Gastrocnemius medialis (tissue), 4 donors: ENCODE measurements at regions not wholly inside any gene's neighbourhood (a gene's known extent, or its start where the extent isn't known, plus 50 kb on each side); places are given as distances from the start of the nearest gene placed in this dataset.
"Not testable (repeated sequence)": the region's sequence is repeated elsewhere in the genome, so short reads cannot be mapped to it uniquely, and the experiment has no call there.

Experiments
- ATAC-seq, 2 donors: fragments of 150-250 bp; one replicate each; pipeline ENCODE4 v1.9.1; 2016
- DNase-seq, 2 donors: peaks; one replicate each; pipeline ENCODE4 v3.0.0-alpha.2; 2019
- H3K27ac ChIP-seq, 4 donors: fragments of 200-600 bp; sonication (generic); 1 replicate in 1 of 4; 2 replicates in 3 of 4; pipeline ENCODE4 v1.5.1; 2016 to 2018; ENCODE audit warnings: mild to moderate bottlenecking in 2 of 4, moderate library complexity in 1 of 4
- H3K27me3 ChIP-seq, 3 donors: fragments of 200-600 bp; sonication (generic) in 2 of 3; 1 replicate in 1 of 3; 2 replicates in 2 of 3; pipeline versions ENCODE4 v1.5.1 to v1.6.0; 2016 to 2019; ENCODE audit warnings: mild to moderate bottlenecking in 1 of 3, moderate library complexity in 1 of 3
- H3K36me3 ChIP-seq, 2 donors: fragments of 200-600 bp; sonication (generic) in 1 of 2; one replicate each; pipeline ENCODE4 v1.5.1; 2017 to 2018
- H3K4me1 ChIP-seq, 2 donors: fragments of 200-600 bp; sonication (generic) in 1 of 2; one replicate each; pipeline ENCODE4 v1.5.1; 2016 to 2017; ENCODE audit warnings: mild to moderate bottlenecking in 2 of 2
- H3K4me3 ChIP-seq, 4 donors: fragments of 200-600 bp; sonication (generic) in 3 of 4; 1 replicate in 1 of 4; 2 replicates in 3 of 4; pipeline ENCODE4 v1.5.1; 2016 to 2019; ENCODE audit warnings: mild to moderate bottlenecking in 2 of 4
- H3K9me3 ChIP-seq, 3 donors: fragments of 200-600 bp; sonication (generic) in 2 of 3; 1 replicate in 1 of 3; 2 replicates in 2 of 3; pipeline ENCODE4 v1.5.1; 2016 to 2019
- POLR2A ChIP-seq, 2 donors: fragments of 450-650 bp; IDR thresholded peaks; one replicate each; pipeline ENCODE4 v1.6.1; 2017; ENCODE audit warnings: antibody characterized with exemption in 2 of 2, mild to moderate bottlenecking in 2 of 2, moderate library complexity in 2 of 2
- in situ Hi-C, 4 donors: fragments of 200-750 bp; cut with MboI; loops; one replicate each; pipeline versions ENCODE4 v1.15.0 to v1.8.0; 2017; ENCODE audit warnings: low sequenced_read_pairs in 4 of 4
- intact Hi-C: fragments of 100-400 bp; cut with DNase I; formaldehyde crosslinking; loops from one replicate; pipeline ENCODE4 v1.15.1; 2023; ENCODE audit warnings: low total_unique reads
- TF ChIP-seq, protein P1 (sequence below), 5 experiments: fragments of 450-650 bp in 3 of 5; fragments of 200-600 bp in 2 of 5; sonication (generic) in 2 of 5; IDR thresholded peaks in 4 of 5; conservative IDR thresholded peaks in 1 of 5; 1 replicate in 4 of 5; 2 replicates in 1 of 5; pipeline ENCODE4 v1.5.1; 2016 to 2019; ENCODE audit warnings: antibody characterized with exemption in 5 of 5, mild to moderate bottlenecking in 3 of 5, moderate library complexity in 3 of 5

DNA sequence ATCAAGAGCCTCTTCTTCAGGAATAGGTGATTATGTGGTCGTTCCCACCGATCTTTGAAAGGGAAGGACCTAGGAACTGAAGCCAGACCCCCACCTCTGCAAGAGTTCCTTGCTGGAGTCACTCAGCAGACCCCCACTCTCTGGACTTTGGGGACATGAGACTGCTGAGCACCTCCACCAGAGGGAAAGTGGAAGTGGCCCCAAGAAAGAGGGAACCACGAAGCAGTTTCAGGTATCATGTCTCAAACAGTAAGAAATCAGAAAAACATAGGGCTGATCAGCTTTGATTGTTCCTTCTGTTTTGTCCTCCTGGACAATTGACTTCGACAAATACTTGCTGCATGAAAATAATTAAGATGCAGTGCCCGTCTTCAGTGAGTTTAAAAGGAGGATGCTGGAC, 84.2 kb upstream of the ADORA2B start:
- H3K4me3 ChIP-seq, H3K36me3 ChIP-seq, H3K27ac ChIP-seq, H3K4me1 ChIP-seq, H3K9me3 ChIP-seq, in situ Hi-C loops, DNase-seq, ATAC-seq, intact Hi-C loops, H3K27me3 ChIP-seq: not testable (repeated sequence)

DNA sequence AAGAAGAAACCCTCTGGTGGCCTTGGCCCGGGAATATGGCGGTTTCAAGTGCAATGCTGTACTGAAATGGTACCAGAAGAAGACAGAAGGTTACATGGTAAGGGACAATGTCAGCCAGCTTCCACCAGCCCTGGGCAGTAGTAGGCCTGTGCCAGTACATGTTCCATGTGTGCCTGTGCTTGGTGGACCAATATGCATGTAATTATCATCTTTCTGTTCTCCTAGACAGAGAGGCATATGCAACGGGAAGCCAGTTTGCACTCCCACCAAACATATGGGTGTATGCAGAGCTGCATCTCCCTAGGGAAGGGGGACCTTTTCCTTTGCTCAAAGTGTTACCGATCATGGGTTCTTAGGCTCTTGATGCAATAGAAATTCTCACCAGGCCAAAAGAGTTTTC, 80.9 kb upstream of the ADORA2B start:
- H3K27ac ChIP-seq, H3K4me3 ChIP-seq, H3K9me3 ChIP-seq, H3K36me3 ChIP-seq, H3K27me3 ChIP-seq, DNase-seq, ATAC-seq, H3K4me1 ChIP-seq, in situ Hi-C loops, intact Hi-C loops: not testable (repeated sequence)

DNA sequence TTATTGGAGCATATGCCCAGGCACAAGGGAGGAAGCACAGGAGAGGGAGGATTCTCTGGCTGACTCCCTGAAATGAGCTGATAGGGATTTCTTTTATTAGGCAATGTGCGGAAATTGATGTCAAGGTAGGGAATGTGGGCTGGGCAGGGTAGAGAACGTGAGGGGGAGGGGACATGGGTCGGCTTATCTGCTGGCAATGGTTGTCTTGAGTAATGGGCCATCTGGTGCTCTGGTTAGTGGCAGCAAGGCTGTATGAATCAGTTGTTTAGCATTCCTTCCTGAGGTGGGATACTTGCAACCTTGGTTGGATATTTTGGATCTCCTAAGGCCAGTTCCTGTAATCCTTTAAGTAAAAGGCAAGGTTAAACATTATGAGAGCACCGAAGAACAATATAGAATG, 80.5 kb upstream of the ADORA2B start:
- ATAC-seq, intact Hi-C loops, H3K27me3 ChIP-seq, H3K4me1 ChIP-seq, H3K36me3 ChIP-seq, in situ Hi-C loops, DNase-seq, H3K9me3 ChIP-seq, H3K27ac ChIP-seq, H3K4me3 ChIP-seq: not testable (repeated sequence)

DNA sequence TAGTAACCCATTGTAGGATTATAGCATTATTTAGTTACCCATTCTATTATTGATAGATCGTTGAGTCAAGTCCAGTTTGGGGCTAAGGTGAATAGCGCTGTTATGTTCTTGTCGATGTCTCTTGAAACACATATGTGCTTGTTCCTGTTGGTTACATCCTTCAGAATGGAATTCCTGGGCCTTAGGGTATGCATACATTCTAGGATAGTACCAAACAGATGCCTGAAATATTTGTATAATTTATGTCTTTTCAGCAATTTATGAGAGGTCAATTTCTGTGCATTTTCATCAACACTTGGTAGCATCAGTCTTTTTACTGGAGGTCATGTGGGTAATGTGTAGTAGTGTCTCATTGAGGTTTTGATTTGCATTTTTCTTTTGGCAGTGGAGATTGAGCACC, 78.9 kb upstream of the ADORA2B start:
- in situ Hi-C loops, H3K4me1 ChIP-seq, ATAC-seq, H3K27me3 ChIP-seq, H3K9me3 ChIP-seq, H3K36me3 ChIP-seq, H3K4me3 ChIP-seq, H3K27ac ChIP-seq, intact Hi-C loops, DNase-seq: not testable (repeated sequence)

DNA sequence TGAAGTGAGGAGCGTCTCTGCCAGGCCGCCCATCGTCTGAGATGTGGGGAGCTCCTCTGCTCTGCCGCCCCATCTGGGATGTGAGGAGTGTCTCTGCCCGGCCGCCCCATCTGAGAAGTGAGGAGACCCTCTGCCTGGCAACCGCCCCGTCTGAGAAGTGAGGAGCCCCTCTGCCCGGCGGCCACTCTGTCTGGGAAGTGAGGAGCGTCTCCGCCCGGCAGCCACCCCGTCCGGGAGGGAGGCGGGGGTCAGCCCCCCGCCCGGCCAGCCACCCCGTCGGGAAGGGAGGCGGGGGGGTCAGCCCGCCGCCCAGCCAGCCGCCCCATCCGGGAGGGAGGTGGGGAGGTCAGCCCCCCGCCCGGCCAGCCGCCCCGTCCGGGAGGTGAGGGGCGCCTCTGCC, 77.6 kb upstream of the ADORA2B start:
- H3K36me3 ChIP-seq, in situ Hi-C loops, H3K27me3 ChIP-seq, H3K9me3 ChIP-seq, DNase-seq, H3K4me3 ChIP-seq, H3K4me1 ChIP-seq, intact Hi-C loops, ATAC-seq, H3K27ac ChIP-seq: not testable (repeated sequence)

DNA sequence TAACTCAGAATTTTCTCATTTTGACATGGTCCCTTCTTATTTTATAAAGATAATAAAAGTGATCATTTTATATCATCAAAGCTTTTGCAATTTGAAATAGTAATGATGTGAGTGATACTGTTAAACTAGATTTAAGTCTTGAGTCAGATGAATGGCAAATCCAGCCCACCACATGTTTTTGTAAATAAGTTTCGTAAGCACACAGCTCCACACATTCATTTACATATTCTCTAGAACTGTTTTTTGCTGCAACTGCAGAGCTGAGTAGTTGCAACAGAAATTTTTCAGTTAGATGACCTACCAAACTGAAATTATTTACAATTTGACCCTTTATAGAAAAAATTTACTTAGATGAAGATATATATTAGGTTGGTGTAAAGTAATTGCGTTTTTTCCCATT, 75.1 kb upstream of the ADORA2B start:
- H3K27me3 ChIP-seq, H3K27ac ChIP-seq, ATAC-seq, H3K36me3 ChIP-seq, H3K9me3 ChIP-seq, in situ Hi-C loops, H3K4me3 ChIP-seq, intact Hi-C loops, DNase-seq, H3K4me1 ChIP-seq: not testable (repeated sequence)

DNA sequence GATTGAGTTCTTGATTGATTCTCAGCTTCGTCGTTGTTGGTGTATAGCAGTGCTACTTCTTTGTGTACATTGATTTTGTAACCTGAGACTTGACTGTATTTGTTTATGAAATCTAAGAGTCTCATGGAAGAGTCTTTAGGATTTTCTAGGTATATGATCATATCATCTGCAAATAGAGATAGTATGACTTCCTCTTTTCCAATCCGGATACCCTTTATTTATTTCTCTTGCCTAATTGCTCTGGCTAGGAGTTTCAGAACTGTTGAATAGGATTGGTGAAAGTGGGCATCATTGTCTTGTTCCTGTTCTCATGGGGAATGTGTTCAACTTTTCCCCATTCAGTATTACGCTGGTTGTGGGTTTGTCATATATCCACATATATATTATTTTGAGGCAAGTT, 72.3 kb upstream of the ADORA2B start:
- H3K27me3 ChIP-seq, H3K27ac ChIP-seq, DNase-seq, H3K4me1 ChIP-seq, H3K4me3 ChIP-seq, intact Hi-C loops, H3K9me3 ChIP-seq, H3K36me3 ChIP-seq, ATAC-seq, in situ Hi-C loops: not testable (repeated sequence)

DNA sequence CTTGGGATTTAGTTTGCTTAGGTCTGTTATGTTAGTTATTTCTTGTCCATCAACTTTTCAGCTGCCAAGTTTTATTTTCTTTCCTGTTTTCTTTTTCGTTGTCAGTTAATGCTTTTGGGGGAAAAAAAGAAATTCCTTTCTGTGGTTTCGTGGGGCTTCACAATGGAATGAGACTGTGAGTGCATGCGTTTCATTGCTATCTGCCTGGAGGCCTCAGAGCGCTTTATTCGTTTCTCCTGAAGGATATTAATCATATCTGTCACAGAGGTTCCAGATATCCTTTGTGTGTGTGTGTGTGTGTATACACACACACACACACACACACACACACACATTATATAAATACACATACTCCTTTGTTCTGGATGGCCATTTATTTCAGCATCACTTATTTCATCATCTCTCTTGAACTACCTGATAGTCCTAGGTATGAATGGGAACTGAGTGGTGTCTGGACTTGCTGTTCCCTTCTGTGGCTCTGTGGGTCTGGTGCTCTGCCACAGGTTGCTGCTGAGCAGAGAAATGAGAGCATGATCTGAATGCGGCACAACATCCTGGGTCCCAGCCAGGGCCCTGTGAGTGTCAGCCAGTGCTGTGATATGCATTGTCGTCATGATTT, 66.9 kb upstream of the ADORA2B start:
- DNase-seq, H3K27me3 ChIP-seq, H3K27ac ChIP-seq, in situ Hi-C loops, intact Hi-C loops, H3K36me3 ChIP-seq, H3K4me3 ChIP-seq, H3K4me1 ChIP-seq, H3K9me3 ChIP-seq, ATAC-seq: not testable (repeated sequence)

DNA sequence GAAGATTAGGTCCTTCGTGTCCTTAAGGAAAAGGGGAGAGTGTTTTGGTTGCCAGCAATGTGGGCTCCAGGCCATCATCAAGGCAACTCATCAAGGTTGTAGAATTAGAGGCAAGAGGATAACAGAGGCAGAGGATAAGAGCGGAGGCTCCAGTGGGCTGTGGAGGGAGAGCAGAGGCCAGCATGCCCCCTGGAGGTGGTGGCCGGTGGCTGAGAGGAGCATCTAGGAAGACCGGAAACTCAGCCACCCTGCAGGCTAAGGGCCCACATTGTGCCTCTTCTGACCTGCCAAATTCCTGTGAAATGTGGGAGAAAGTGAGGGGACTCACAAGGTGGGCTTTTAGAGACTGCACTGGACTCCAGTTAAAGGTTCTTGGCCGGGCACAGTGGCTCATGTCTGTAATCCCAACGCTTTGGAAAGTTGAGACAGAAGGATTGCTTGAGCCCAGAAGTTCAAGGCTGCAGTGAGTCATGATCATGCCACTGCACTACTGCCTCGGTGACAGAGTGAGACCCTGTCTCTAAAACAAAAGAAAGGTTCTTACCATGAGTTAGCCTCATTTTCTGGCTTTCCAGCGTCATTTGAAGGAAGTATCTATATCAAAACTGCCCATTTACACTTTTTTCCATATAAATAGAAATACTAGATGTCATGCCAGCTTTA, 62.7 kb upstream of the ADORA2B start:
- H3K27ac ChIP-seq: no peak overlapping the region
- no peaks in the 10 kb centered on the region for H3K4me1 ChIP-seq
- no peak overlapping the region for H3K4me3 ChIP-seq
- no peaks in the 10 kb centered on the region for H3K27me3 ChIP-seq
- intact Hi-C loops: no loop called here
- H3K36me3 ChIP-seq: no peaks in the 10 kb centered on the region
- in situ Hi-C loops: no loop called here
- H3K9me3 ChIP-seq: no peaks in the 10 kb centered on the region
- DNase-seq (no peak), ATAC-seq (no peak)
- no peak for TF ChIP-seq POLR2A (IDR thresholded peaks at IDR 0.05)
- TF ChIP-seq, protein P1, sequence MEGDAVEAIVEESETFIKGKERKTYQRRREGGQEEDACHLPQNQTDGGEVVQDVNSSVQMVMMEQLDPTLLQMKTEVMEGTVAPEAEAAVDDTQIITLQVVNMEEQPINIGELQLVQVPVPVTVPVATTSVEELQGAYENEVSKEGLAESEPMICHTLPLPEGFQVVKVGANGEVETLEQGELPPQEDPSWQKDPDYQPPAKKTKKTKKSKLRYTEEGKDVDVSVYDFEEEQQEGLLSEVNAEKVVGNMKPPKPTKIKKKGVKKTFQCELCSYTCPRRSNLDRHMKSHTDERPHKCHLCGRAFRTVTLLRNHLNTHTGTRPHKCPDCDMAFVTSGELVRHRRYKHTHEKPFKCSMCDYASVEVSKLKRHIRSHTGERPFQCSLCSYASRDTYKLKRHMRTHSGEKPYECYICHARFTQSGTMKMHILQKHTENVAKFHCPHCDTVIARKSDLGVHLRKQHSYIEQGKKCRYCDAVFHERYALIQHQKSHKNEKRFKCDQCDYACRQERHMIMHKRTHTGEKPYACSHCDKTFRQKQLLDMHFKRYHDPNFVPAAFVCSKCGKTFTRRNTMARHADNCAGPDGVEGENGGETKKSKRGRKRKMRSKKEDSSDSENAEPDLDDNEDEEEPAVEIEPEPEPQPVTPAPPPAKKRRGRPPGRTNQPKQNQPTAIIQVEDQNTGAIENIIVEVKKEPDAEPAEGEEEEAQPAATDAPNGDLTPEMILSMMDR (IDR thresholded peaks at IDR 0.05 in 4 of 5, conservative IDR thresholded peaks at IDR 0.05 in 1 of 5): no peak
